ENCODE measurements at regions not wholly inside any gene's neighbourhood (a gene's known extent, or its start where the extent isn't known, plus 50 kb on each side); places are given as distances from the start of the nearest gene placed in this dataset.
"Not testable (repeated sequence)": the region's sequence is repeated elsewhere in the genome, so short reads cannot be mapped to it uniquely, and the experiment has no call there.

DNA sequence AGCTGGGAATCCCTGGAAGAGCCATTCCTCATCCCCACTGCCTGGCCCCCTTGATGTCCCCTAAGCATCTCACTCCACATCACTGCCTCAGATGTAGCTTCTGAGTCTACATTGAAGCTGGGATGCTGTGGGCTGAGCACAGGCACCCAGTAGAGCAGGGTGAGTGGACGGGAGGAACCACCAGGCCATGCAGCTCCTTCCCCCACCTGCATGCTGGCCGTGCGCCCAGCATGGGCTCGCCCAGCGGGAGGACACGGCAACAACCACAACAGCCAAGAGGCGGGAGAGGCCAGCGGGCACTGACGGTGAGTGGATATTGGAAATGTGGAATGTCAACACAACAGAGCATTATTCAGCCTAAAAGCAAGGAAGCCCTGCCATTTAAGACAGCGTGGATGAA, 310.9 kb downstream of the ADGRD1 start:
- H3K4me1 ChIP-seq (ENCODE audit: control insufficient read depth in 5 of 5, insufficient read depth in 5 of 5, low read length in 5 of 5) = peaks cover 0 to 3% (median 0%) of the 10 kb centered on the region in 5 donors
- WGBS, 2 donors = 65 to 85% methylated on average over 10 of the region's 10 CpGs
- H3K36me3 ChIP-seq (ENCODE audit: control insufficient read depth in 4 of 4, insufficient read depth in 4 of 4, low read length in 4 of 4) = no peaks in the 10 kb centered on the region
- H3K9me3 ChIP-seq (ENCODE audit: control insufficient read depth in 4 of 4, insufficient read depth in 3 of 4, low read length in 3 of 4) = no peaks in the 10 kb centered on the region
- no peak overlapping the region for H3K4me3 ChIP-seq
- no peak for ATAC-seq (ENCODE audit: insufficient read depth, low FRiP score)
- H3K9ac ChIP-seq (ENCODE audit: insufficient read depth in 1 of 2, low read length in 2 of 2) = no peak overlapping the region
- no peak overlapping the region for H3K27ac ChIP-seq (ENCODE audit: low read depth in 1 of 2, low read length in 1 of 2)
- DNase-seq = peak in 1 of 3 donors; percentile 13
- TF ChIP-seq, protein P1, sequence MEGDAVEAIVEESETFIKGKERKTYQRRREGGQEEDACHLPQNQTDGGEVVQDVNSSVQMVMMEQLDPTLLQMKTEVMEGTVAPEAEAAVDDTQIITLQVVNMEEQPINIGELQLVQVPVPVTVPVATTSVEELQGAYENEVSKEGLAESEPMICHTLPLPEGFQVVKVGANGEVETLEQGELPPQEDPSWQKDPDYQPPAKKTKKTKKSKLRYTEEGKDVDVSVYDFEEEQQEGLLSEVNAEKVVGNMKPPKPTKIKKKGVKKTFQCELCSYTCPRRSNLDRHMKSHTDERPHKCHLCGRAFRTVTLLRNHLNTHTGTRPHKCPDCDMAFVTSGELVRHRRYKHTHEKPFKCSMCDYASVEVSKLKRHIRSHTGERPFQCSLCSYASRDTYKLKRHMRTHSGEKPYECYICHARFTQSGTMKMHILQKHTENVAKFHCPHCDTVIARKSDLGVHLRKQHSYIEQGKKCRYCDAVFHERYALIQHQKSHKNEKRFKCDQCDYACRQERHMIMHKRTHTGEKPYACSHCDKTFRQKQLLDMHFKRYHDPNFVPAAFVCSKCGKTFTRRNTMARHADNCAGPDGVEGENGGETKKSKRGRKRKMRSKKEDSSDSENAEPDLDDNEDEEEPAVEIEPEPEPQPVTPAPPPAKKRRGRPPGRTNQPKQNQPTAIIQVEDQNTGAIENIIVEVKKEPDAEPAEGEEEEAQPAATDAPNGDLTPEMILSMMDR (IDR thresholded peaks at IDR 0.05; ENCODE audit: control extremely low read depth, extremely low read depth) = no peak
- H3K27me3 ChIP-seq (ENCODE audit: control insufficient read depth in 3 of 3, insufficient read depth in 3 of 3, low read length in 2 of 3) = peaks cover 0 to 4% (median 0%) of the 10 kb centered on the region in 3 donors

DNA sequence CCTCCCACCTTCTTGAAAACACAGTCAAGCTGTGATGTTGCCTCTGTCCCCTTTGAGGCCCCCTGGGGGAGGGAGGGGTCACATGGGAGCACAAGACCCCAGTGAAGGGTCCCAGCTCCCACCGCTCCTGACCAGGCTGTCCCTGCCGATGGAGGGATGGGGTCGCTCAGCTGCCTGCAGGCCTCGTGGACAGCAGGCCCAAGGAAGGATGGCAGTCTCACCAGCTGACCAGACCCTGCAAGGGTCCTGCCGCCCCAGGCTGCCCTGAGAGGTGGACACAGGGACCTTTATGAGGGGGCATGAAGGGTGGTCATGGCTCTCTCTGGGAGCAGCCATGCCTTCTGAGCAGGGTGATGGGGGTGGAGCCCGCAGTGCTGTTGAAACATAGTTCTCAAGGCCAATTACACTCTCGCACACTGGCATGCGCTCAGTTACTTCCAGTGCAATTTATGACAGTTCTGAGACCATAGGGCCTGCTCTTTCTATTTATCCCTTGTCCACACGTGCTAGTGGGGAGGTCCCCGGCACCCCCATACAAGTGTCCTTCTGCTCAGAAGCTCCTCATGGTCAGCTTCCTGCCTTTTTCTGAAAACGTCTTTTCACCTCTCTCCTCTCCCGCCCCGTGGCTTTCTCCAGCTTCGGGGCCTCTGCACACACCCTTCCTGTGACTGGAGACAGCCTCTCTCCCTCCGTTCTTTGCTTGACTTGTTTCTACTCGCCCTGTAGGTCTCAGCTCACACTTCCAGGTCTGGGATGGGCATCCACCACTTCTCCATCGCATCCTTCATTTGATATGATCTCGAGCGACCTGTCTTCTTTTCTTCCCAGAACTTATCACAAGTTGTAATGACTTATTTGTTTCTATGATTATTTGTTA, 313.1 kb downstream of the ADGRD1 start:
- TF ChIP-seq, protein P1 (IDR thresholded peaks at IDR 0.05; ENCODE audit: control extremely low read depth, extremely low read depth) = no peak
- ATAC-seq (ENCODE audit: insufficient read depth, low FRiP score) = no peak
- Histone ChIP-seq H3K9me3 (ENCODE audit: control insufficient read depth in 4 of 4, insufficient read depth in 3 of 4, low read length in 3 of 4) (no peaks in the 10 kb centered on the region), H3K27me3 (ENCODE audit: control insufficient read depth in 3 of 3, insufficient read depth in 3 of 3, low read length in 2 of 3) (no peaks in the 10 kb centered on the region), H3K4me1 (ENCODE audit: control insufficient read depth in 5 of 5, insufficient read depth in 5 of 5, low read length in 5 of 5) (peaks cover 0 to 3% (median 0%) of the 10 kb centered on the region in 5 donors), H3K9ac (ENCODE audit: insufficient read depth in 1 of 2, low read length in 2 of 2) (no peak overlapping the region), H3K4me3 (no peak overlapping the region), H3K36me3 (ENCODE audit: control insufficient read depth in 4 of 4, insufficient read depth in 4 of 4, low read length in 4 of 4) (no peaks in the 10 kb centered on the region), H3K27ac (ENCODE audit: low read depth in 1 of 2, low read length in 1 of 2) (no peak overlapping the region)
- WGBS, 2 donors = 78 to 79% methylated on average over 19 of the region's 19 CpGs
- DNase-seq = no peak

DNA sequence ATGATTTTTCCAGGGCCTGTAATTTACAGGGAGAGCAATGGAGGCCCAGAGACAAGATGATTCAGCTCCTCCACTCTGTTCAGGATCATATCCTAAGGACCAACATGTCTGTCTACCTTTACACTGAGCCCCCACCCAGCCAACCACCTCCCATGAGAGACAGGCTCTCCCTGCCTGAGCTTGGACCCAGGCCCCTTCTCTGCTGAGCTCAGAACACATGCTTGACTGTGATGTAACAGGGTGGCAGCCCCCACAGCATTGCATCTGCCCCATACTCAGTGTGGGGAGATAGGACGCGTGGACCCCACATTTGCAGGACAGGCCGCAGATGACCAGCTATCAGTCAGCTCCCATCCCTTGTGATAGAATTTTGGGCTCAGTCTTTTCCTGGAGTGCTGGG, 313.9 kb downstream of the ADGRD1 start:
- 97 to 99% methylated on average over 3 of the region's 3 CpGs for WGBS, 2 donors
- peaks cover 0 to 3% (median 0%) of the 10 kb centered on the region in 5 donors for H3K4me1 ChIP-seq (ENCODE audit: control insufficient read depth in 5 of 5, insufficient read depth in 5 of 5, low read length in 5 of 5)
- no peak overlapping the region for H3K9ac ChIP-seq (ENCODE audit: insufficient read depth in 1 of 2, low read length in 2 of 2)
- H3K36me3 ChIP-seq (ENCODE audit: control insufficient read depth in 4 of 4, insufficient read depth in 4 of 4, low read length in 4 of 4) = no peaks in the 10 kb centered on the region
- no peak overlapping the region for H3K4me3 ChIP-seq
- DNase-seq = no peak
- H3K27ac ChIP-seq (ENCODE audit: low read depth in 1 of 2, low read length in 1 of 2) = no peak overlapping the region
- no peaks in the 10 kb centered on the region for H3K27me3 ChIP-seq (ENCODE audit: control insufficient read depth in 3 of 3, insufficient read depth in 3 of 3, low read length in 2 of 3)
- ATAC-seq (ENCODE audit: insufficient read depth, low FRiP score) = no peak
- TF ChIP-seq, protein P1 (IDR thresholded peaks at IDR 0.05; ENCODE audit: control extremely low read depth, extremely low read depth) = no peak
- H3K9me3 ChIP-seq (ENCODE audit: control insufficient read depth in 4 of 4, insufficient read depth in 3 of 4, low read length in 3 of 4) = no peaks in the 10 kb centered on the region

DNA sequence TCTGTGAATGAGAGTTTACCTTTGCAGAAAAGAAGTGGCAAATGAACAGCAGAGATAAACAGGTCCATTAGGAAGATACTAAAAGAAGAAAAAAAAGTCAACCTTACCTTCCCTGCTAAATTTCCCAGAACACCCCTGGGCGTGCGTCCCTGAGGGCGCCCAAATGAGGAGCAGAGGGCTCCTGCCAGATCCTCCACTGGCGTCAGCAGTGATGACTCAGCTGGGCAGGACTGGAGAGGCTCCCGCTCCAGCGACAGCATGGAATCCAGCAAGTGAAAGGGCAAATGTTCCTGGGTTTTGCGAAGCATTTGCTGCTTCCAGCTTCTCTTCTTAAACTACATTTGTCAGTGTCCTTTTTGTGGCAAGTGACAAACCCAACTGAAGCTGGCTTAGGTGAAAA, 314.4 kb downstream of the ADGRD1 start:
- WGBS, 2 donors = 55 to 96% methylated on average over 3 to 4 of the region's 7 CpGs
- not testable (repeated sequence) for H3K27me3 ChIP-seq (ENCODE audit: control insufficient read depth in 3 of 3, insufficient read depth in 3 of 3, low read length in 2 of 3); DNase-seq; H3K27ac ChIP-seq (ENCODE audit: low read depth in 1 of 2, low read length in 1 of 2); ATAC-seq (ENCODE audit: insufficient read depth, low FRiP score); H3K9ac ChIP-seq (ENCODE audit: insufficient read depth in 1 of 2, low read length in 2 of 2); H3K36me3 ChIP-seq (ENCODE audit: control insufficient read depth in 4 of 4, insufficient read depth in 4 of 4, low read length in 4 of 4); H3K4me1 ChIP-seq (ENCODE audit: control insufficient read depth in 5 of 5, insufficient read depth in 5 of 5, low read length in 5 of 5); H3K4me3 ChIP-seq; H3K9me3 ChIP-seq (ENCODE audit: control insufficient read depth in 4 of 4, insufficient read depth in 3 of 4, low read length in 3 of 4)

DNA sequence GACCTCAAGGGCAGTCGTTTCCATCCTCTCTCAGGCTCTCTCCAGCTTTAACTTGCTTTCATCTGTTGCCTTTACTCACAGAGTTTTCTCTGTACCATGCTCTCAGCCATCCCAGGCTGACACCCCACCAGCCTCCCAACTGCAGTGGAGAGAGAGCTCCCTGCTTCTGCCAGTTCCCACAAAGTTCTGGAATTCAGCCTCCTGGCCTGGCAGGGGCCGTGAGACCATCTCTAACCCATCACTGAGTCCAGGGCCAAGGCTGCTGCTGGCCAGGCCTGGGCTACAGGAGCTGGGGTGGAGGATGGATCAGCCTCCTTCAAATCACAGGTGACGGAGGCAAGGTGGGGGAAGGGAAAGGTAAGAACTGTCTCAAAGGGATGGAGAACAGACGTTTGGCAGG, 314.9 kb downstream of the ADGRD1 start:
- H3K4me3 ChIP-seq; H3K9ac ChIP-seq (ENCODE audit: insufficient read depth in 1 of 2, low read length in 2 of 2); ATAC-seq (ENCODE audit: insufficient read depth, low FRiP score); H3K27me3 ChIP-seq (ENCODE audit: control insufficient read depth in 3 of 3, insufficient read depth in 3 of 3, low read length in 2 of 3); DNase-seq; H3K9me3 ChIP-seq (ENCODE audit: control insufficient read depth in 4 of 4, insufficient read depth in 3 of 4, low read length in 3 of 4); H3K4me1 ChIP-seq (ENCODE audit: control insufficient read depth in 5 of 5, insufficient read depth in 5 of 5, low read length in 5 of 5); H3K36me3 ChIP-seq (ENCODE audit: control insufficient read depth in 4 of 4, insufficient read depth in 4 of 4, low read length in 4 of 4); H3K27ac ChIP-seq (ENCODE audit: low read depth in 1 of 2, low read length in 1 of 2): not testable (repeated sequence)
- WGBS, 2 donors = 70 to 77% methylated on average over 1 to 3 of the region's 4 CpGs
